MM.1S (cell line): ENCODE measurements at regions not wholly inside any gene's neighbourhood (a gene's known extent, or its start where the extent isn't known, plus 50 kb on each side); places are given as distances from the start of the nearest gene placed in this dataset.

ENCODE experiments used
- EZH2 ChIP-seq: fragments of 300-600 bp; sonication (generic); optimal IDR thresholded peaks from 2 replicates; pipeline ENCODE3; 2017; ENCODE audit warnings: low read depth, mild to moderate bottlenecking, antibody characterized with exemption, low read length, mixed read lengths
- TF ChIP-seq, protein P1 (sequence below): fragments of 300-600 bp; sonication (generic); IDR thresholded peaks from 2 replicates; pipeline ENCODE4 v1.5.1; 2016; ENCODE audit warnings: antibody characterized with exemption, low read length, mixed read lengths

DNA sequence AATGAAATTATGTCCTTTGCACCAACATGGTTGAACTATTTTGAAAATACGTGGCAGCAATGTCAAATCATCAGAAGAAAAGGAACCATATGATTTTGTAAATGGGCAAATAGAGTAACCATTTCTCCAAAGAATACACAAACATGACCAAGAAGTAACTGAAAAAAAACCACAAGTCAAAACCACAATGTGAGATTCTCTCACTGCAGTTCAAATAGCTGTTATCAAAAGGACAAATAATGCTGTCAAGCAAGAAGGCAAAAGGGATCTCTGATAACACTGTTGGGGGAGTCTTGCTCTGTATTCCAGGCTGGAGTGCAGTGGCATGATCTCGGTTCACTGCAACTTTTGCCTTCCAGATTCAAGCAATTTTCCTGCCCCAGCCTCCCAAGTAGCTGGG, 170.7 kb upstream of the XIST start:
- TF ChIP-seq EZH2 = no peak
- TF ChIP-seq, protein P1, sequence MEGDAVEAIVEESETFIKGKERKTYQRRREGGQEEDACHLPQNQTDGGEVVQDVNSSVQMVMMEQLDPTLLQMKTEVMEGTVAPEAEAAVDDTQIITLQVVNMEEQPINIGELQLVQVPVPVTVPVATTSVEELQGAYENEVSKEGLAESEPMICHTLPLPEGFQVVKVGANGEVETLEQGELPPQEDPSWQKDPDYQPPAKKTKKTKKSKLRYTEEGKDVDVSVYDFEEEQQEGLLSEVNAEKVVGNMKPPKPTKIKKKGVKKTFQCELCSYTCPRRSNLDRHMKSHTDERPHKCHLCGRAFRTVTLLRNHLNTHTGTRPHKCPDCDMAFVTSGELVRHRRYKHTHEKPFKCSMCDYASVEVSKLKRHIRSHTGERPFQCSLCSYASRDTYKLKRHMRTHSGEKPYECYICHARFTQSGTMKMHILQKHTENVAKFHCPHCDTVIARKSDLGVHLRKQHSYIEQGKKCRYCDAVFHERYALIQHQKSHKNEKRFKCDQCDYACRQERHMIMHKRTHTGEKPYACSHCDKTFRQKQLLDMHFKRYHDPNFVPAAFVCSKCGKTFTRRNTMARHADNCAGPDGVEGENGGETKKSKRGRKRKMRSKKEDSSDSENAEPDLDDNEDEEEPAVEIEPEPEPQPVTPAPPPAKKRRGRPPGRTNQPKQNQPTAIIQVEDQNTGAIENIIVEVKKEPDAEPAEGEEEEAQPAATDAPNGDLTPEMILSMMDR = no peak
